AG08395 (cell line): ENCODE measurements at regions not wholly inside any gene's neighbourhood (a gene's known extent, or its start where the extent isn't known, plus 50 kb on each side); places are given as distances from the start of the nearest gene placed in this dataset.
A peak's percentile ranks its signal among the peaks of the same experiment; 100 is the strongest.
"Not testable (repeated sequence)": the region's sequence is repeated elsewhere in the genome, so short reads cannot be mapped to it uniquely, and the experiment has no call there.

Experiments used
- DNase-seq: peaks from one replicate; pipeline ENCODE4 v3.0.0; 2012; ENCODE audit warnings: mixed read lengths, low spot score

- DNase-seq: no peak
Measured at GRCh38 chr10:45118929-45119328, 118.2 kb downstream of the ZNF22 start.

DNA sequence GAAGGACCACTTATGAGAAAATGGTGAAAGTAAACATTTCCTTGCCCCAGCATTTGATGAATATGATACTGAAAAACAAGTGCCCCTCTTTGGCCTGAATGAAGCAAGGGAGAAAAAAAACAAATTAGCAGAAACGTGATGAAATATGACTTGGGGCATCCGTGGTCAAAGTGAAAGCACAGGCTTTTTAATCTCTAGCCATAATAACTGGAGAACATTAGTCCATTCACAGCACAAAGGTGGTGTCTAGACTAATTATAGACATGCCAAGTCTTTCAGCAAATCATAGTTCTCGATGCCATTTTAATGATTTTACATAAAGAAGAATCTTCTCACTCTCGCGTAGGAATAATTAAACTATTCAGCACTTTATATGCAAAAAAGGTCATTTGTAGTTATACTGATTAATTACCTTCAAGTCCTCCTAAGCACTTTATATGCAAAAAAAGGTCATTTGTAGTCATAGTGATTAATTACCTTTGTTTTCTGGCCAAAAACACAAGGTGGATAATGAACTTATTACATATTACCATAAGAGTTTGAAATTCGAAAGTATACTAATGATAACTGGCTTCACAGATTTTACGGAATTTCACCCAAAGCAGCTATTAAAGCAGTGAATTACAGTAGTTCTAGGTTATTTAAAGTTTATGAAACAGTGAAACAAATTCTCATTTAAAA lies 121.6 kb downstream of the ZNF22 start:
- DNase-seq: not testable (repeated sequence)

- no peak for DNase-seq
Measured at GRCh38 chr10:45135443-45136198, 134.9 kb downstream of the ZNF22 start.

DNA sequence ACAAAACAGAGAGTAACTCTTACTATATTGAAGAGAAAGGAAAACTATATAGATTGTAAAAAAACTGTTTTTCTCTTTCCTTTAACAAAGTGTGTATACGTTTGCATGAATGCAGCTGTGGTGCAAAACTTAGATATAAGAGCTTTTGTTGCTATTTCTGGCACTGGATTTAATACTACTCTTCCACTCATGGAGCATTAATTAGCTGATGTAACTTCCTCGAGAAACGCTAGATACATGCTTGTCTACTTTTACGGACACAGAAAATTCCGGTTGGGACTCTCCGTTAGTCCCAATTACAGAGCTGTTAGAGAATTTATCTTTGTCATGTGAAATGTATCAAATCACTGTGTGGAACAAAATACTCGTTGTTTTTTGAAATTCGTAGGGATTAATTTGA lies 135.5 kb downstream of the ZNF22 start:
- DNase-seq: no peak

GRCh38 chr10:45144326-45145070 lies 143.8 kb downstream of the ZNF22 start:
- no peak for DNase-seq

- not testable (repeated sequence) for DNase-seq
Measured at GRCh38 chr10:45145143-45145542, 144.4 kb downstream of the ZNF22 start.

DNA sequence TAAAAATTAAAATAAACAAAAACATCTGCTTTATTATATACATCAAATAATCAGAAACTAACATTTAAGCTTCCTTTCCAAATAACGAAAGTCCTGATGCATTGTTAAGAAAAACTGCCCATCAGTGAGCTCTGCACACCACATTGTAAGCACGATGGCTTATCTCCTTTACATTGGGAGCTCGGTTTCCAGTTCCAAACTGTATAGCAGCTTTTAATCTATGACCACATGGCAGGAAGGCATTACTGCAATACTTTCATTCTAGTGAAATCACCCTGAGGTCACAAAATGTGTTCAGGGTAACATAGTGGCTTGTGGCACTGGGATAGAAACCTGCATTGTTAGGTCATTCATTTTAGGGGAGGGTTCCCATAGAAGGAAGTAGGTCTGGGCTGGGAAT lies 146.3 kb downstream of the ZNF22 start:
- no peak for DNase-seq

DNA sequence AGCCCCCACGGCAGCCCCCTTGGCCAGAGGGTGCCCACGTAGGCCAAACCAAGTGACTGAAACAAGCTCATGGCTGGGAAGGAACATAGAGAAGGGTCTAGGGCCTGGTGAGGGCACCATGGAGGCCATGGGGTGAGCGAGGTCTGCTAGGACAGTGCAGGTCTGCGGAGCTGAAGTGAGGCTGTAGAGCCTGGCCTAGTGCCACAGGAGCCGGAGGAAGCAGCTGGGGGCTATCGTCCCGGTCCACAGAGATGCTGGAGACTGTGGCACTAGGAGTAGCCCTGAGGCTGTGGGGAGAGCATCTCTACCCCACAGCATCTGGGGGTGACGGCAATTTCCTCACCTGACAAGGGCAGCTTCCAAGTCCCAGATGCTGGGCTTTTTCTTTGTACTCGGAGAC lies 150.3 kb downstream of the ZNF22 start:
- DNase-seq: no peak

DNA sequence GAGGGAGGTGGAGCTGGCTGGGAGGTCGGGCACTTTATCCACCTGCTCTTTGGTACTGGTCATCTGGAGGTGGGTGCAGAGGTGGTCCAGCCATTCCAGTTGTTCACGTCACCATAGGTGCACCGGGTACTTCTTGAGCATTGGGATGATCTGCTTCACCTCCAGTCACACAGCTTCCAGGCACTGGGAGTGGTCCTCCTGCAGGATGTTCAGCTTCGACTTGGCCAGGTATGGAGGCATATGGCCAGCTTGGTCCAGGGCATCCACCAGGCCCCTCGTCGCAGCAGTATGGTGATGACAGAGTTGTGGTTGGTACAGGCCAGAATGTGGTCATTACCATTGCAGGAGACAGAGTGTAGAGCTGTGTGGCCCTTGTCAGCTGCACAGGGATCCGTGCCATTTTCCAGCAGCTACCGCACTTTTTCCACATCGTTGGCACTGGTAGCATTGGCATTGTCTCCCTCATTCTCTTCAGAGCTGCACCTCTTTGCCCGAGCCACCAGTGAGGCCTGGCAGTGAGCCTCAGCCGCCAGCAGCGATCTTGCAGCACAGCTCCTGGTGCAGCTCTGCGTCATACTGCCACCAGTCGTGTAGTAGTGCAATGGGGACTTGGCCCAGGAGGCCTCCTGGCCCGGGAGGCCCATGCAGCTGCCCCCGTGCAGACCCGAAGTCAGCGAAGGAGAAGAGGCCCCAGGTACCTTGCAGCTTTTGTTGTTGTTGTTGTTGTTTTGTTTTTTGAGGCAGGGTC lies 150.9 kb downstream of the ZNF22 start:
- DNase-seq: no peak

DNA sequence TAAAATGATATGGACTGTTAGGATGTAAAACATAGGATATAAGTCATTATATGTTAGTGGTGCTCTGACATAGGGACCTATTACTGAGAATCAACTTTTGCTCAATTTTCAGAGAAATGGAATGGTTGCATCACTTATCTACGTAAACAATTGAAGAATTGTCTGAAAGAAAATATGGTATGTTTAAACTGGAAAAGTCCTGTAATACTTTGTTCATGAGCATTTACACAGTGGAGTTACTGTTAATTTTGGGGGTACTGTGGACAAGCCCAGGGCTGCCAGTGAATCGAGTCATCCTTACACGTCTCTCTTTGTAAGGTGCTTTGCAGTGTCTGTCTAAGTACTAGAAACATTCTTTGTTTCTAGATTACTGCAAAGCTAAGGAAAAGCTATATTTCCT lies 152.0 kb downstream of the ZNF22 start:
- no peak for DNase-seq

DNA sequence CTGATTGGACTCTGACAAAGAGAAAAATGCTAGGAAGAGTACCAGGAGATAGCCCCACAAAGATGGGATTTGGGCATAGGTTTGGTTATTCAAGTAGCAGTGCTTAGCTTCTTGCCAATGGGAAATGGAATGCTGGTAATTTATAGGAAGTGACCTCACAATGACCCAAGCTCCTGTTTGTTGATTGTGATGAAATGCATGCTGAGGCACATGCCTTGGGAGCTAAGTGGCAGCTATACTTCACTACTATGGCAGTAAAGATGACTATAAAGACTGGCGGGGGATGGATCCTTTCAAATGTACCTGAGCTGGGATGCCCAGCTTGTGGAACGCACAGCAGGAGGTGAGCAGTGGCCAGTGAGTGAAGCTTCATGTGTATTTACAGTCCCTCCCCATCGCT lies 153.8 kb downstream of the ZNF22 start:
- no peak for DNase-seq

DNA sequence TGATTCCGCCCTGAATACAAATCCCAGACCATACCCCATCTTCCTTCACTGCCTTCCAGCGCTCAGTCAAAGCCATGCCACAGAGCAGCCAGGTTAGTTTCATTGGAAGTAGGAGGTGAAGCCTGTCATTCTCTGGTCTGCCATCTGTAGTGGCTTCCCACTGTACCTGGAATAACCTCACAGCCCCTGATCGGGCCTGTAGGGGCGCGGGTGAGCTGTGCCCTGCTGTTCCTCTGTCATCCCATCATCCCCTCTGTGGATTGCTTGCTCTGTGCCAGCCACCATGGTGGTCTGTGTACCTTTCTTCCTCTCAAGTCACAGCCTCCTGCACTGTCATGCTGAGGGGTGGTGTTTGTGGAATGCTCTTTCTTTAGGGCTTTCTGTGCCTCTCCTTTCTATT lies 155.1 kb downstream of the ZNF22 start:
- DNase-seq: no peak

- DNase-seq: no peak
Measured at GRCh38 chr10:45160271-45160670, 155.1 kb downstream of the OR13A1 start.

DNA sequence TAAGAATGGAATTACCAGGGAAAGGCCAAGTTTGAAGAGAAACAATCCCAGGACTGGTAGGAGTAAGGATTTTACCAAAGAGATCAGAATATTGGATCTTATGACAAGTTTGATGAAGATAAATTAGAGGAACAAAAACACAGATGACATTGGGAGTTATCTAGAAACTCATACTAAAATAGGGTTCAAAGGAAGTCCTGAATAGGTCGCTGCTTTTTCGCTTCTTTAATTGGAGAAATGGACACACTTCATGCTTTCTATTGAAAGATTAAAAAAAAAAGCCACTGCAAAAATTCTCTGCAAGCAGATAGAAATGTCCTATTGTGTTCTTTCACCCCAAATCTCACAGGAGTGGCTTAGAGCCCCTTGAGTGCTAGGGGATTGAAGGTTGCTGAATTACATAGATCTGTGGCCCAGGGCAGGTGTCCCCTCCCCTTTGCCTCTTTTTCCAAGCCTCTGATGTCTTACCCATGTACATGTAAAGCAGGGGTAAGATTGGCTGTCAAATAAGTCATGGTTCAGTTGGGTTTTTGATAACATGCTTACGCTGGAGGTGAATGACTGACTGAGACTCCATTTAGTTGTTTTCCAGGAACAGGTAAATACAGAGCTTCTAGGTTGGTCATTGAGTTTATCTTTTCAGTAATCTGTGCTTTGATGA lies 152.0 kb downstream of the OR13A1 start:
- no peak for DNase-seq

- DNase-seq: not testable (repeated sequence)
Measured at GRCh38 chr10:45175520-45176118, 139.8 kb downstream of the OR13A1 start.

DNA sequence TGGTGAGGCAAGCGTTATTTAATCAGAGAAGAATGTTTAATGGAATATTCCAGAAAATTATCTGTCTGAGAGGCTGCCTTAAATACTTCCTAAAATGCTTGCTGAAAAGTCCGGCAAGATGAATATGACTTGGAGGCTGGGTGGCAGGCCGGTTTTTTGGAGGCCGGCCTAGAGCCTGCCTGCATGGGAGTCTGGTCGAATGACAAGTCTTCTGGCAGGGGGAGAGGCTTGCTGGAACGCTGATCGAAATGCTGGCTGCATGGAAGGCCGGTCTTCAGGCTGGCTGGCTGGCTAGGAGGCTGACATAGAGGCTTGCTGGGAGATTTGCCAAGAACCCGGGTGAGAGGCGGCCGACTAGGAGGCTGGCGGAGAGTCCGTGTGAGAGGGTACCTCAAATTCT lies 135.7 kb downstream of the OR13A1 start:
- no peak for DNase-seq

- no peak for DNase-seq
Measured at GRCh38 chr10:45180507-45180906, 134.9 kb downstream of the OR13A1 start.

GRCh38 chr10:45180946-45181875 lies 134.2 kb downstream of the OR13A1 start:
- DNase-seq: peak; percentile 27

DNA sequence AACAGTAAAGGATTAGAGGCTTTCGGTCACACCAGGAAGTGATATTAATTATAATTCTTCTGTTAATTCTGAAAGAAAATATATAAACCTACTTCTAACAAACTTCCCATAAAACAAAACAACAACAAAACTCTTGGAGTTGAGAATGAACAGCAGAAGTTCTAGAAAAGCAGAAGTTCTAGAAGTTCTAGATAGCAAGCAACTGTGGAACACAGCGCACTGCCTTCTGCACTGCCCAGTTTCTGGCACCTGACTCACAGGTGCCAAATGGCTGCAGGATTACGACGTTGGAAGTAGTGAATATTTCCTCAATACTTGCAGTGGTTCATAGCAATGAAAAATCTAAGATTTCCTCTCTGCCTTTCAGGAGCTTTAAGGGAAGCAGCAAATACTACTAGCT lies 132.2 kb downstream of the OR13A1 start:
- no peak for DNase-seq

DNA sequence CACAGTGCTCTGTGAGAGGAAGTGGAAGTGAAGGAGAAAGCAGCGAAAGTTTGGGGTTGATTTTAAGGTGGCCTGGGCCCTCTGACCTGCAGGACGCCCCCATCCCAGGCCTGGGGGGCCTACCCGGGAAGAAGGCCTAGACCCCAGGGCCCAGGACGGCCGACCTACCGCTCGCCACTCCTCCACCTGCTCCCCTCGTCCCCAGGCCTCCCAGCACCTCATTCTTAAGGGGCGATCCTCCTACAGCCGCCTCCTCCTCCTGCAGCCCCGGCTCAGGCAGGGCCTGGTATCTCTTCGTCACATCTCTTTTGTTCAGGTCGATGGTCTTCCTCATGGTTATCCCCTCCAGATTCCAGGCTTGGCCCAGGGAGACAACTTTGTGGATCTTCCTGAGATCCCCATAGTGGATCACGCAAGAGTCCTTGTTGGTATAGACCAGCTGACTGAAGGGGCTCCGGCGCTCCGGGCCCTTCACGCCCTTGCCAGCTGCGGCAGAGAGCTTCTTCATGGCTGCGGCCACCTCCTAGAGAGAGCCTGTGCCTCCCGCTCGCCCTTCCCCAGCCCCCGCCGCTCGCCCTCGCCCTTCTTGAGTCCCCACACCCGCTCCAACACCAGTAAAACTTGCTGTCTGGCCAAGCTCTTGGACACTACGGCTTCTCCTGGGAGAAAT lies 117.5 kb downstream of the OR13A1 start:
- no peak for DNase-seq
